Activated CD4-positive, alpha-beta T cell treated with anti-CD3 and anti-CD28 coated beads for 48 hours (primary cell): ENCODE measurements at regions not wholly inside any gene's neighbourhood (a gene's known extent, or its start where the extent isn't known, plus 50 kb on each side); places are given as distances from the start of the nearest gene placed in this dataset.
A peak's percentile ranks its signal among the peaks of the same experiment; 100 is the strongest.

Source experiments
- DNase-seq: peaks from one replicate; pipeline ENCODE4 v3.0.0-alpha.2; 2020

GRCh38 chr20:60381643-60382400, 423.6 kb downstream of the CDH26 start:
- DNase-seq, result no peak

GRCh38 chr20:60389441-60389840, 431.2 kb downstream of the CDH26 start:
- no peak for DNase-seq

- DNase-seq, result no peak
Observed at GRCh38 chr20:60389882-60390281, 431.7 kb downstream of the CDH26 start.

DNA sequence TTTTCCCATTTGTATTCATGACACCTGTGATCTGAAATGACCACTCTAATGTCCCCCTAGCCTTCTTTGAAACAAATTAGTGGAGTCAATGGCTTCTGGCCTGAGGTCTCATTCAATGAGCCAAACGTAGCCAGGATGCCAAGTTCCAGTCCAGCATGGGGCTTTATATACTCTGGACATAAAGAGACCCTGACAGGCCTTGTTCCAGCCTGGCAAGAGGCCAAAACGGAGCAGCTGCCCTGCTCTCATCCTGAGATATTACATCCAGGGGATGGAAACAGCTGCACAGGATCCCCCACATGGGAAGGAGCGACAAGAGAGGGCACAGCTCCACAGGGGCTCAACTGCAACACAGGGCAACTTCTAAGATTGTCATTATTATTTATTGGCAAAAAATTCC, 437.8 kb downstream of the CDH26 start:
- DNase-seq, result no peak

DNA sequence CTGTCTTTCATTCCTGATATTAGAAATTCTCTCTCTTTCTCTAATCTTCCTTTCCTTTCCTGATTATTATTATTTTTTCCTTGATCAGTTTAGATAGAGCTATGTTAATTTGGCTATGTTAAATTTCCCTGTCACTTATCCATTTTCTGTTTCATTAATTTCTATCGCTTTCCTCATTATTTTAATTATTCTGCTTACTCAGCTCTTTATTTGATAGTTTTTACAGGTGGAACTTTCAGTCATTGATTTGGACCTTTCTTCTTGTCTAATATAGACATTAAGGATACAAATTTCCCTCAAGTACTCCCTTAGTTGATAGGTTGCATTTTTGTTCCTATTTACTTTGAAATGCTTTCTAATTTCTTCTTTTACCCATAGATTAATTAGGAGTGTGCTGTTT, 442.3 kb downstream of the CDH26 start:
- DNase-seq, result no peak

DNA sequence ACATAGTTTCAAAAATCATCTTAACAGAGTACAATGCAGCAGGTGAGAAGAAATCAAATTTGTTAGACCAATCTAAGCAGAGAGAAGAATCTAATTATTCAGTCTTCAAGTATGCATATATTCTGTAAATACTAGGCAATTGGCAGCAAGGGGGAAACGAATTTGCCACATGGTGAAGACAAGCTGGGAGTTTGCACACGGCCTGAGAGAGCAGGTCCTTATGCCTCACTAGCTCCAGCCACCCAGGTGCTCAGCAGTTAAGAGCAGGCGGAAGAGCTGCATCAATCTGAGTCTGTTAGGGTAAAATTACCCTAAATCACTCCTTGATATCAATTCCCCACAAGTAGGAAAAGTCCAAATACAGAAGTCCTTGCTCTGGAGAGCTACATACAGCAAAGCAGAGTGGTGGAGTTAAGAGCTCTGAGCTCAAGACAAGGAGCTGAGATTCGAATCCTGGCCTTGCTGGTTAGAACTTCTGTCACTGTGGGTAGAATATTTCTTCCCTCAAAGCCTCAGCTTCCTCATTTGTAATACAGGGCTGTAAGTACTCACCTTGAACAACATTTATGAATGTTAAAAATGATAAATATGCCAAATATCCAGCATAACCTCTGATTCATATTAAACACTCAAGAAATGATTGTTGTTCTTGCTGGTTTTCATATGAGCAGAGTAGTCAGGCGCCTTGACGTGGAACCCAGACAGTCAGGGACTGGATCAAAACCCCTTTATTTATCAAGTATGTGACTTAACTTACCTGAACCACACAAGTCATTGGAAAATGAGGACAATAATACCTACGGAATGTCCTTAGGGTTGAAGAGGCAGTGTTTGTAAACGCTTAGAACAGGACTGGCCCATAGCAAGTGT, 444.2 kb downstream of the CDH26 start:
- DNase-seq, result no peak

- DNase-seq, result peak; percentile 29
Observed at GRCh38 chr20:60403105-60403741, 445.0 kb downstream of the CDH26 start.

DNA sequence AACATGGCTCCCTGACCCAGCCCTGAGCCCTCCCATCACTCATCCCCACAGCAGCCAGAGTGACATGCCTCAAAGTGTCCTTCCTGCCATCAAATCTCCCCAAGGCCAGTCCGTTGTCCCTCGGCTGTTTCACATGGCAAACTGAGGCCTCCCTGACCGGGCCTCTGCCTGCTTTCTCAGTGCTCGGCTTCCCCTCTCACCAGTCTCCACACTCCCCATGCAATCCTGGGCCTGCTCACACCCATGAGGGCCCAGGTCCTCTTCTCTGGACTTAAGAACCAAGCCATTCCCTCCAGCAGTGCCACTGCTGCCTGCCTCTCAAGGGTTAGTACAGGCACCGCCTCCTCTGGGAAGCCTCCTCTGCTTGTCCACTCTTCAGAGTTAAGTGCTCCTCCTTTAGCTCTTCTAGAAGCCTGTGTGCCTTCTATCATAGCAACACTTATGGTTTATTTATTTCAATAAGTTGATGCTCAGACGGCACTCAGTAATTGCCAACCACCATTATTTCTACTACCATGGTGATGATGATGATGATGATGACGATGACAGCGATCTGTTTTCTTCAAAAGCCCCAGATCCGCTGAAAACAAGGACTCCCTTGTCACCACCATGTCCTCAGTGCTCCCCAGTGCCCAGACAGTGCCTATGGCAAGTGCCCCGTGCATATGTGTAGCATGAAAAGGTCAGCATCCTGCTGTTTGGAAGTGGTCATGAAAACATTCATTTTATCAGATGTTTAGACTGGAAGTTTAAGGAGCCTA, 449.0 kb downstream of the CDH26 start:
- DNase-seq, result no peak

DNA sequence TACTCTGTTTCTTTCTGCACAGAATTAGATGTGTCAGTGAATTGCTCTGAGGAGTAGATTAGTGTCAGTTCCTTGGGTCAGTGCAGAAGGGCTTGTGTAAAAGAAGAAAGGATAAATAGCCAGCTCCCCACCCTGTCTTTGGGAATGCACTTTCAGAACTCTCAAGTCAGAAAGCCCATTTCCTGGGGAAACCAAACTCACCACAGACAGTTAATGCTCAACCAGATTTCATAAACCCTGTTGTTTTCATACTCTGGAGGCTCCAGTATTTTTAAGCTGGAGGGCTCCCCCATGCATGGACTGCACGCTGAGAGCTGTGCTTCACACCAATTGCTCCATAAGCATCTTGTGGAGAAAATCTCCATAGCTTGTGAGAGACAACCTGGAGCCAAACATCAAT, 449.7 kb downstream of the CDH26 start:
- no peak for DNase-seq

- no peak for DNase-seq
Observed at GRCh38 chr20:60408435-60408834, 450.2 kb downstream of the CDH26 start.

- no peak for DNase-seq
Observed at GRCh38 chr20:60410618-60411264, 452.5 kb downstream of the CDH26 start.

GRCh38 chr20:60411813-60412212, 453.6 kb downstream of the CDH26 start:
- no peak for DNase-seq

- no peak for DNase-seq
Observed at GRCh38 chr20:60420676-60421229, 462.5 kb downstream of the CDH26 start.

DNA sequence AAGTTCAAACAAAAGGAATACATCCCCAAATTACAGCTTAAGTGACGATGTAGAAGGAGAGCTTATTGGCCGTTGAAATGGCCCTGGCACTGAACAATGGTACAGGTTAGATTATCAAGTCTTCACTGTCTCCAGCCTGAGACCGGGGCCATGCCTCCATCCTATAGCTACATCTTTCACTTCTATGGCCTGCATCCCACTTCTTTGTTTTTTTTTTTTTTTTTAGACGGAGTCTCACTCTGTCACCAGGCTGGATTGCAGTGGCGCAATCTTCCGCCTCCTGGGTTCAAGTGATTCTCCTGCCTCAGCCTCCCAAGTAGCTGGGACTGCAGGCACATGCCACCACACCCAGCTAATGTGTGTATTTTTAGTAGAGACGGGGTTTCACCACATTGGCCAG, 464.6 kb downstream of the CDH26 start:
- no peak for DNase-seq

GRCh38 chr20:60424267-60424902, 466.2 kb downstream of the CDH26 start:
- no peak for DNase-seq

DNA sequence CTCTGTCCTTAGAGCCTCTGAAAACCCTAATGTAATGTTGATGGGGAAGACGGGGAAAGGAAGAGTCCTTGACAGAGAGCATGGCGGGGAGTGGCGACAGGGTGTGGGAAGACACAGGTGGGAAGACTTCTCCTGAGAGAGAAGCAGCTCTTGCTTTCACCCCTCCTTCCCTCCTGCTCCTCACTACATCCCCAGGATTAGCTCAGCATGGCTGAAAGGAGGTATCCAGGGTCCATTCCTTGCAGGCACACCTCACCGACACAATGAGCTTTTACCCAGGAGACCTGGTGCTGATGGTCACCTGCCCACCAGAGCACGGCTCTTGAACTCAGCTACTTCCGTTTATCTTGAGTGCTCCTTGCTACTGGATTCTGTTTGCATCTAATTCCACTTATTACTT, 469.3 kb downstream of the CDH26 start:
- no peak for DNase-seq

DNA sequence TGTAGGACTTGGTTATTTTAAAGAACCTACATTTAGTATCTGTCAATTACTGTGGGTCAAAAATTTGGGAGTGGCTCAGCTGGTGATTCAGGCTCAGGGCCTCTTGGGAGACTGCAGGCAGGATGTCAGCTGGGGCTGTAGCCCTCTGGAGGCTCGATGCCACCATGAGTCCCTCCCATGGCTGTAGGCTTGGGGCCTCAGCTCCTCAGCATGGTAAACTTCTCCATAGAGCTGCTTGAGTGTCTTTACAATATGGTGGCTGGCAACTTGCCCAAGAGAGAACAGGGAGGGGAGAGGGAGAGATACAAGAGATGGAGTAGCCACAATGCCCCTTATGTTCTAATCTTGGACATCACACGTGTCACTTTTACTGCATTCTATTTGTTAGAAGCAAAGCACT, 470.4 kb downstream of the CDH26 start:
- DNase-seq, result no peak

DNA sequence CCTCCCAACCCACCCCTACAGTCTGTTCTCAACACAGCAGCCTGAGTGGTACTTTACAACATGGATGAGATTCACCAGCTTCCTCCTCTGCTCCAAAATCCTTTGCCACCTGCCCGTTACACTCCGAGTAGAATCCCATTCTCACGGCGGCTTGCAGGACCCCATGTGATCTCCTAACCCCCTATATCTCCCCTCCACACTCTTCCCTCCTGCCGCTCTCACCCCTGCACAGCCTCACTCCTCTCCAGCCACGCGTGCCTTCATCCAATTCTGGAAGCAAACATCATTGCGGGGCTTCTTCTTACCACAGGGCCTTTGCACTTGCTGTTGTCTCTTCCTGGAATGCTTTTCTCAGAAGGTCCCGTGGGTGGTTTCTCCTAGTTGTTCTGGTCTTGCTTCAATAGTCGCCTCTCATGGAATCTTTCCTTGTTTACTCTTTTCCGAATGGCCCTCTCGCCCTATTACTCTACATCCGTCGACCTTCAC, 472.3 kb downstream of the CDH26 start:
- DNase-seq, result no peak

GRCh38 chr20:60431349-60431748, 473.1 kb downstream of the CDH26 start:
- no peak for DNase-seq

- DNase-seq, result no peak
Observed at GRCh38 chr20:60437418-60437817, 479.2 kb downstream of the CDH26 start.
